OCI-LY1 (cell line): ENCODE measurements at regions not wholly inside any gene's neighbourhood (a gene's known extent, or its start where the extent isn't known, plus 50 kb on each side); places are given as distances from the start of the nearest gene placed in this dataset.
"Not testable (repeated sequence)": the region's sequence is repeated elsewhere in the genome, so short reads cannot be mapped to it uniquely, and the experiment has no call there.

Experiments
- H2AFZ ChIP-seq: fragments of 200-600 bp; sonication (generic), shearing (Covaris generic); 2 replicates; pipeline ENCODE4 v1.6.0; 2014; ENCODE audit warnings: antibody characterized with exemption, mild to moderate bottlenecking, low read length
- H3F3A ChIP-seq: fragments of 200-600 bp; sonication (generic), shearing (Covaris generic); 2 replicates; pipeline ENCODE4 v1.6.0; 2014; ENCODE audit warnings: mild to moderate bottlenecking, antibody characterized with exemption, low read length, moderate library complexity; ENCODE audit not compliant: insufficient read depth
- H3K27ac ChIP-seq: fragments of 200-600 bp; sonication (generic); 2 replicates; pipeline ENCODE4 v1.5.1; 2014; ENCODE audit warnings: low read length, mixed run types, mild to moderate bottlenecking, low read depth; ENCODE audit not compliant: poor library complexity, severe bottlenecking
- H3K27me3 ChIP-seq: fragments of 200-600 bp; sonication (generic); 2 replicates; pipeline ENCODE4 v1.6.0; 2014; ENCODE audit warnings: antibody characterized with exemption, mild to moderate bottlenecking, low read length, moderate library complexity; ENCODE audit not compliant: insufficient read depth
- H3K36me3 ChIP-seq: fragments of 200-600 bp; sonication (generic); 2 replicates; pipeline ENCODE4 v1.6.1; 2014; ENCODE audit warnings: mild to moderate bottlenecking, antibody characterized with exemption, low read length, moderate library complexity, mixed read lengths; ENCODE audit not compliant: insufficient read depth
- H3K4me1 ChIP-seq: fragments of 200-600 bp; sonication (generic); 2 replicates; pipeline ENCODE4 v1.5.1; 2014; ENCODE audit warnings: mild to moderate bottlenecking, low read length, moderate library complexity; ENCODE audit not compliant: insufficient read depth, severe bottlenecking
- H3K4me2 ChIP-seq: fragments of 200-600 bp; sonication (generic), shearing (Covaris generic); 2 replicates; pipeline ENCODE4 v1.6.1; 2014; ENCODE audit warnings: low read length
- H3K4me3 ChIP-seq: fragments of 200-600 bp; sonication (generic); 2 replicates; pipeline ENCODE4 v1.5.1; 2014; ENCODE audit warnings: low read length, low read depth, mild to moderate bottlenecking, mixed read lengths; ENCODE audit not compliant: poor library complexity, severe bottlenecking
- H3K79me2 ChIP-seq: fragments of 200-600 bp; shearing (Covaris generic); 2 replicates; pipeline ENCODE4 v1.6.1; 2016; ENCODE audit warnings: mixed run types, low read length, mixed read lengths; ENCODE audit not compliant: insufficient read depth
- H3K9ac ChIP-seq: fragments of 200-600 bp; sonication (generic), shearing (Covaris generic); 2 replicates; pipeline ENCODE4 v1.6.1; 2014; ENCODE audit warnings: mild to moderate bottlenecking, low read length, mixed read lengths
- H3K9me2 ChIP-seq: fragments of 200-600 bp; sonication (generic), shearing (Covaris generic); 2 replicates; pipeline ENCODE4 v1.6.1; 2014; ENCODE audit warnings: low read depth, mild to moderate bottlenecking, low read length, mixed read lengths
- H3K9me3 ChIP-seq: fragments of 200-600 bp; shearing (Covaris generic); 2 replicates; pipeline ENCODE4 v1.6.1; 2014; ENCODE audit warnings: low read length, mixed read lengths
- H4K20me1 ChIP-seq: fragments of 200-600 bp; sonication (generic), shearing (Covaris generic); 2 replicates; pipeline ENCODE4 v1.6.0; 2016; ENCODE audit warnings: mild to moderate bottlenecking, low read length; ENCODE audit not compliant: insufficient read depth
- EZH2 ChIP-seq: fragments of 200-600 bp; sonication (generic), shearing (Covaris generic); IDR thresholded peaks from 2 replicates; pipeline ENCODE4 v1.8.0; 2017; ENCODE audit warnings: borderline replicate concordance, mixed run types, mild to moderate bottlenecking, antibody characterized with exemption, low read length, moderate library complexity, mixed read lengths
- TF ChIP-seq, protein P1 (sequence below): fragments of 200-600 bp; sonication (generic), shearing (Covaris generic); IDR thresholded peaks from 2 replicates; pipeline ENCODE4 v1.5.1; 2017; ENCODE audit warnings: mild to moderate bottlenecking, antibody characterized with exemption, low read length, moderate library complexity, mixed read lengths

DNA sequence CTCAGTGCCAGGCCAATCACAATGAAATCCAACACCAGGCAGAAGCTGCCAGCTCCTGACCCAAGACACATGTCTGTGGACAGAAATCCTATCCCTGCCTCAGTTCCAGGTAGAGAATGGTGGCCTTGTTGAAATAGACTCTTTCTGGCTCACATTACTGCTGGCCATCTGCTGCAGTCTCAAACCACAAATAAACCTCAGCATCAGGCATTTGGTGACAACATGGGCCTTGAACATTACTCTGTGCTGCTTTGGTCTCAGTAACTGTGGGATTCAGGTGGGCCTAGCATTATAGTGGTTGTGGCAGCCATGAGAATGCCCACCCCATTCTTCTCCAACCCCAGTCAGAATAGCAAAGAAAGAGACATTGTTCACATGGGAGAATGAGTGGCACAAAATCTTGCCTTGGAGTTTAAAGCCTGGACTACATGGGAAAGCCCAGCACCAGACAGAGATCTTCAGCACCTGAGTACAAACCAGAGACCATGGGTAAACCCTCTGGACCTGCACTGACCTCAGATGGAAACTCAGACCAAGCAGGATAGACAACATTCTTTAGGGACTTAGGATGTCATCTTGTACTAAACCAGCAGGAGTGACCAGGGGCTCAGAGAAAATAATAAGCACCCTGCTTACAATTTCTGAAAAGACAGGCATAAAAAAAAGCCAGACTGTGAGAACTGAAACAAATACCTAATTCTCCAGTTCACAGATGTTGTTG, 50.4 kb upstream of the TRAM1L1 start:
- no peak for TF ChIP-seq EZH2
- TF ChIP-seq, protein P1, sequence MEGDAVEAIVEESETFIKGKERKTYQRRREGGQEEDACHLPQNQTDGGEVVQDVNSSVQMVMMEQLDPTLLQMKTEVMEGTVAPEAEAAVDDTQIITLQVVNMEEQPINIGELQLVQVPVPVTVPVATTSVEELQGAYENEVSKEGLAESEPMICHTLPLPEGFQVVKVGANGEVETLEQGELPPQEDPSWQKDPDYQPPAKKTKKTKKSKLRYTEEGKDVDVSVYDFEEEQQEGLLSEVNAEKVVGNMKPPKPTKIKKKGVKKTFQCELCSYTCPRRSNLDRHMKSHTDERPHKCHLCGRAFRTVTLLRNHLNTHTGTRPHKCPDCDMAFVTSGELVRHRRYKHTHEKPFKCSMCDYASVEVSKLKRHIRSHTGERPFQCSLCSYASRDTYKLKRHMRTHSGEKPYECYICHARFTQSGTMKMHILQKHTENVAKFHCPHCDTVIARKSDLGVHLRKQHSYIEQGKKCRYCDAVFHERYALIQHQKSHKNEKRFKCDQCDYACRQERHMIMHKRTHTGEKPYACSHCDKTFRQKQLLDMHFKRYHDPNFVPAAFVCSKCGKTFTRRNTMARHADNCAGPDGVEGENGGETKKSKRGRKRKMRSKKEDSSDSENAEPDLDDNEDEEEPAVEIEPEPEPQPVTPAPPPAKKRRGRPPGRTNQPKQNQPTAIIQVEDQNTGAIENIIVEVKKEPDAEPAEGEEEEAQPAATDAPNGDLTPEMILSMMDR, result no peak
- Histone ChIP-seq H3K9me2 (no peaks in the 10 kb centered on the region), H3K27me3 (no peaks in the 10 kb centered on the region), H3K36me3 (no peaks in the 10 kb centered on the region), H3K9me3 (no peaks in the 10 kb centered on the region), H3K4me1 (no peaks in the 10 kb centered on the region), H3K79me2 (no peaks in the 10 kb centered on the region), H3K4me2 (no peak overlapping the region), H3F3A (no peaks in the 10 kb centered on the region), H4K20me1 (no peaks in the 10 kb centered on the region), H3K9ac (no peak overlapping the region), H3K27ac (no peak overlapping the region), H3K4me3 (no peak overlapping the region), H2AFZ (no peak overlapping the region)

DNA sequence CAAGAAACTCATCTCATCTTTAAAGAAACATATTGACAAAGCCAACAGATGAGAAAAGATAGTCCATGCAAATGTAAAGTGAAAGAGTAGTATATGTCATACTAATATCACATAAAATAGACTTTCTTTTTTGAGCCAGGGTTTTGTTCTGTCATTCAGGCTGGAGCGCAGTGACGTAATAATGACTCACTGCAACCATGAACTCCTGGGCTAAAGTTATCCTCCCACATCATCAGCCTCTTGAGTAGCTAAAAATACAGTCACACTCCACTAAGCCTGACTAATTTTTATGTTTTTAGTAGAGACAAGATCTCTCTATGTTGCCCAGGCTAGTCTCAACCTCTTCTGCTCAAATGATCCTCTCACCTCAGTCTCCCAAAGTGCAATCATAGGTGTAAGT, 51.8 kb upstream of the TRAM1L1 start:
- Histone ChIP-seq H3K36me3 (no peaks in the 10 kb centered on the region), H3K9ac (no peak overlapping the region), H3K27ac (no peak overlapping the region), H3K9me3 (no peaks in the 10 kb centered on the region), H3K4me1 (no peaks in the 10 kb centered on the region), H3K4me3 (no peak overlapping the region), H3F3A (no peaks in the 10 kb centered on the region), H3K79me2 (no peaks in the 10 kb centered on the region), H3K9me2 (no peaks in the 10 kb centered on the region), H4K20me1 (no peaks in the 10 kb centered on the region), H3K27me3 (no peaks in the 10 kb centered on the region), H3K4me2 (no peak overlapping the region), H2AFZ (no peak overlapping the region)
- TF ChIP-seq EZH2, result no peak
- TF ChIP-seq, protein P1, result no peak

DNA sequence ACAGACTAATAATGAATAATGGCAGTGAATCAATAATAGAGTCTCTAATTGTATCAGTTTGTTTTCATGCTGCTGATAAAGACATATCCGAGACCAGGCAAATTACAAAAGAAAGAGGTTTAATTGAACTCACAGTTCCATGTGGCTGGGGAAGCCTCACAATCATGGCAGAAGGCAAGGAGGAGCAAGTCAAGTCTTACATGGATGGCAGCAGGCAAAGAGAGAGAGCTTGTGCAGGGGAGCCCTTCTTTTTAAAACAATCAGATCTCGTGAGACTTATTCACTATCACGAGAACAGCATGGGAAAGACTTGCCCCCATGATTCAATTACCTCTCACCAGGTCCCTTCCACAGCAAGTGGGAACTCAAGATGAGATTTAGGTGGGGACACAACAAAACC, 53.4 kb upstream of the TRAM1L1 start:
- H3K9me2 ChIP-seq, H3K4me1 ChIP-seq, H3K4me3 ChIP-seq, H3F3A ChIP-seq, H3K27me3 ChIP-seq, H3K36me3 ChIP-seq, H3K4me2 ChIP-seq, H3K9ac ChIP-seq, H4K20me1 ChIP-seq, H3K9me3 ChIP-seq, H3K79me2 ChIP-seq, H2AFZ ChIP-seq, H3K27ac ChIP-seq: not testable (repeated sequence)

DNA sequence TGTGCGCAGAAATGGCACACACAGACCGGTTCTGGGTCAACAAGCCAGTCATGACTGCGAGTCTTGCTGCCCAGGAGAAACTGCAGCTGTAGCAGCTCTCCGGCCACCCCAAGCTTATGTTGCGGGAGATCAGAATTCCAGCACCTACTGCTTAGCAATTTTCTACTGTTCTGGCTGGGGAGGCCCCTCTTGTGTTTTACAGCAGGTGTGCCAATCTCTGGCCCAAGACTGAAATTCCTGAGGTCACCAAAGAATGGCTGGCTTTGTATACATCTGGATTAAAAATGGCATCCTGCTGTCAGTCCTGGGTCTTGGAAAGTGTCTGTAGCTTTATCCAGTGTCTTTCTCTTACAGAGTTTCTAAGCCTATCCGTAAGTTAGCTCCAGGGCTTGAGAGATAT, 68.9 kb upstream of the TRAM1L1 start:
- no peak overlapping the region for H3K27ac ChIP-seq
- H3K4me1 ChIP-seq, result no peaks in the 10 kb centered on the region
- no peaks in the 10 kb centered on the region for H3F3A ChIP-seq
- H4K20me1 ChIP-seq, result no peaks in the 10 kb centered on the region
- no peaks in the 10 kb centered on the region for H3K9me2 ChIP-seq
- no peak overlapping the region for H2AFZ ChIP-seq
- H3K4me3 ChIP-seq, result no peak overlapping the region
- no peak overlapping the region for H3K4me2 ChIP-seq
- H3K9me3 ChIP-seq, result no peaks in the 10 kb centered on the region
- H3K9ac ChIP-seq, result no peak overlapping the region
- TF ChIP-seq, protein P1, result no peak
- TF ChIP-seq EZH2, result no peak
- no peaks in the 10 kb centered on the region for H3K79me2 ChIP-seq
- H3K36me3 ChIP-seq, result no peaks in the 10 kb centered on the region
- no peaks in the 10 kb centered on the region for H3K27me3 ChIP-seq
